WTC11 (cell line): ENCODE measurements at regions not wholly inside any gene's neighbourhood (a gene's known extent, or its start where the extent isn't known, plus 50 kb on each side); places are given as distances from the start of the nearest gene placed in this dataset.

Experiments
- ATAC-seq: fragments of 200-7000 bp; cut with Tn5 transposase; 2 replicates; pipeline ENCODE4 v1.10.0; 2021; ENCODE audit warnings: mild to moderate bottlenecking, moderate library complexity
- CTCF ChIA-PET: fragments of 300-600 bp; sonication (Branson Sonifier 250); formaldehyde crosslinking; loops from one replicate; lab custom pipeline; 2021; ENCODE audit warnings: antibody characterized with exemption; lab: Charles Lee
- POLR2A ChIA-PET: fragments of 350-600 bp; sonication (Branson Sonifier 250); formaldehyde crosslinking; loops from one replicate; lab custom pipeline; 2021; ENCODE audit warnings: antibody characterized with exemption; lab: Charles Lee
- DNase-seq: peaks from one replicate; pipeline ENCODE4 v3.0.0; 2021; ENCODE audit warnings: low spot score
- H3K27ac Mint-ChIP-seq: 2 replicates; pipeline ENCODE4 v1.8.0; 2021; ENCODE audit warnings: mixed read lengths
- H3K27me3 Mint-ChIP-seq: 2 replicates; pipeline ENCODE4 v1.8.0; 2021; ENCODE audit warnings: low read depth, mild to moderate bottlenecking, moderate library complexity, mixed read lengths
- H3K36me3 Mint-ChIP-seq: 2 replicates; pipeline ENCODE4 v1.8.0; 2021; ENCODE audit warnings: mixed read lengths
- H3K4me1 Mint-ChIP-seq: 2 replicates; pipeline ENCODE4 v1.8.0; 2022; ENCODE audit warnings: mixed read lengths
- H3K4me3 Mint-ChIP-seq: 2 replicates; pipeline ENCODE4 v1.8.0; 2021; ENCODE audit warnings: mild to moderate bottlenecking, moderate library complexity, mixed read lengths
- H3K9me3 Mint-ChIP-seq: 2 replicates; pipeline ENCODE4 v1.8.0; 2021; ENCODE audit warnings: mixed read lengths
- AFF4 ChIP-seq: sonication (generic); formaldehyde crosslinking; IDR thresholded peaks from 2 replicates; pipeline ENCODE4 v1.8.1; 2023; ENCODE audit warnings: mild to moderate bottlenecking, missing genetic modification reagents, borderline replicate concordance
- AR ChIP-seq: fragments of 250-450 bp; sonication (Bioruptor Pico); IDR thresholded peaks from 2 replicates; pipeline ENCODE4 v1.9.0; 2021; ENCODE audit warnings: mild to moderate bottlenecking
- ARID4B ChIP-seq: sonication (generic); formaldehyde crosslinking; IDR thresholded peaks from 2 replicates; pipeline ENCODE4 v1.8.0; 2023; ENCODE audit warnings: missing genetic modification reagents, mild to moderate bottlenecking, borderline replicate concordance
- CTCF ChIP-seq: fragments of 200-600 bp; IDR thresholded peaks from 2 replicates; pipeline ENCODE4 v1.8.0; 2022; ENCODE audit warnings: antibody characterized with exemption
- E2F1 ChIP-seq: sonication (generic); formaldehyde crosslinking; IDR thresholded peaks from 2 replicates; pipeline ENCODE4 v1.8.0; 2022; ENCODE audit warnings: mild to moderate bottlenecking, missing genetic modification reagents
- ELF4 ChIP-seq: sonication (generic); formaldehyde crosslinking; IDR thresholded peaks from 2 replicates; pipeline ENCODE4 v1.8.1; 2022; ENCODE audit warnings: low read depth, mild to moderate bottlenecking, moderate library complexity, missing genetic modification reagents
- ERG ChIP-seq: fragments of 250-450 bp; sonication (Bioruptor Pico); IDR thresholded peaks from 2 replicates; pipeline ENCODE4 v1.8.0; 2021; ENCODE audit warnings: mild to moderate bottlenecking
- FOXP4 ChIP-seq: sonication (generic); formaldehyde crosslinking; IDR thresholded peaks from 2 replicates; pipeline ENCODE4 v1.8.0; 2022; ENCODE audit warnings: mild to moderate bottlenecking, missing genetic modification reagents
- HMGXB4 ChIP-seq: sonication (generic); formaldehyde crosslinking; IDR thresholded peaks from 2 replicates; pipeline ENCODE4 v1.8.1; 2023; ENCODE audit warnings: mild to moderate bottlenecking, moderate library complexity, missing genetic modification reagents
- MXD4 ChIP-seq: fragments of 250-450 bp; sonication (Bioruptor Pico); IDR thresholded peaks from 2 replicates; pipeline ENCODE4 v1.8.0; 2021; ENCODE audit warnings: mild to moderate bottlenecking, moderate library complexity, borderline replicate concordance
- NR3C1 ChIP-seq: sonication (generic); formaldehyde crosslinking; conservative IDR thresholded peaks from 2 replicates; pipeline ENCODE4 v1.8.1; 2023; ENCODE audit warnings: low read depth, mild to moderate bottlenecking, missing genetic modification reagents
- RORB ChIP-seq: fragments of 250-450 bp; sonication (Bioruptor Pico); IDR thresholded peaks from 2 replicates; pipeline ENCODE4 v1.9.0; 2021; ENCODE audit warnings: mild to moderate bottlenecking
- SP1 ChIP-seq: sonication (generic); formaldehyde crosslinking; conservative IDR thresholded peaks from 2 replicates; pipeline ENCODE4 v1.8.1; 2022; ENCODE audit warnings: missing genetic modification reagents
- ZNF263 ChIP-seq: sonication (generic); formaldehyde crosslinking; IDR thresholded peaks from 2 replicates; pipeline ENCODE4 v1.8.1; 2022; ENCODE audit warnings: low read depth, mild to moderate bottlenecking, moderate library complexity, missing genetic modification reagents
- ZNF317 ChIP-seq: sonication (generic); formaldehyde crosslinking; IDR thresholded peaks from 2 replicates; pipeline ENCODE4 v1.8.1; 2023; ENCODE audit warnings: low read depth, mild to moderate bottlenecking, moderate library complexity, missing genetic modification reagents, borderline replicate concordance
- ZSCAN18 ChIP-seq: fragments of 250-450 bp; sonication (Bioruptor Pico); IDR thresholded peaks from 2 replicates; pipeline ENCODE4 v2.1.2; 2022; ENCODE audit warnings: mild to moderate bottlenecking, moderate library complexity

GRCh38 chr14:86091811-86092210 is 561.9 kb downstream of the FLRT2 start:
- no peaks in the 10 kb centered on the region for H3K27me3 Mint-ChIP-seq
- ChIA-PET POLR2A (no interaction called here), CTCF (interaction anchor here (1.1 kb wide), 1 partner anchor 33 kb away, joined by 3 read pairs; no protein-coding TSS in a partner anchor)
- no peak for DNase-seq
- H3K27ac Mint-ChIP-seq: peak overlapping the region; percentile 70
- H3K4me1 Mint-ChIP-seq: peaks cover 31% of the 10 kb centered on the region
- peak; percentile 32; the same call in 1 of the 2 replicates for ATAC-seq
- no peak overlapping the region for H3K4me3 Mint-ChIP-seq
- H3K36me3 Mint-ChIP-seq: peaks cover 8% of the 10 kb centered on the region; the same call in 1 of the 2 replicates
- H3K9me3 Mint-ChIP-seq: peaks cover 15% of the 10 kb centered on the region
- TF ChIP-seq ERG (no peak), ZSCAN18 (no peak), ARID4B (CRISPR knock-in tag) (no peak), MXD4 (CRISPR knock-in tag) (no peak), ZNF317 (CRISPR knock-in tag) (no peak), RORB (CRISPR knock-in tag) (no peak), ZNF263 (CRISPR knock-in tag) (no peak), NR3C1 (no peak), HMGXB4 (CRISPR knock-in tag) (no peak), FOXP4 (CRISPR knock-in tag) (no peak), AFF4 (CRISPR knock-in tag) (no peak), E2F1 (CRISPR knock-in tag) (no peak), AR (CRISPR knock-in tag) (no peak), SP1 (no peak), CTCF (no peak), ELF4 (CRISPR knock-in tag) (no peak)
